NT2/D1 (cell line): ENCODE measurements at regions not wholly inside any gene's neighbourhood (a gene's known extent, or its start where the extent isn't known, plus 50 kb on each side); places are given as distances from the start of the nearest gene placed in this dataset.

Experiments
- SUZ12 ChIP-seq: IDR thresholded peaks from 2 replicates; pipeline ENCODE4 v1.6.1; 2011; ENCODE audit not compliant: insufficient read length, insufficient read depth; ENCODE audit errors: extremely low read depth
- YY1 ChIP-seq: IDR thresholded peaks from 2 replicates; pipeline ENCODE4 v1.6.1; 2011; ENCODE audit not compliant: insufficient read length, insufficient read depth

GRCh38 chr7:65463184-65463583, 89.5 kb downstream of the ZNF92 start:
- TF ChIP-seq SUZ12, result no peak
- no peak for TF ChIP-seq YY1
